IPS DF 19.7 (cell line): ENCODE measurements at regions not wholly inside any gene's neighbourhood (a gene's known extent, or its start where the extent isn't known, plus 50 kb on each side); places are given as distances from the start of the nearest gene placed in this dataset.

Source experiments
- DNase-seq: peaks from one replicate; pipeline ENCODE4 v3.0.0-alpha.2; 2013; ENCODE audit warnings: low read depth, low spot score

- no peak for DNase-seq
Observed at GRCh38 chr15:93319121-93319814, 230.3 kb upstream of the RGMA start.

- no peak for DNase-seq
Observed at GRCh38 chr15:93317772-93318171, 228.8 kb upstream of the RGMA start.

GRCh38 chr15:93314245-93314644 is 225.2 kb upstream of the RGMA start:
- no peak for DNase-seq

GRCh38 chr15:93312891-93313486 is 224.0 kb upstream of the RGMA start:
- DNase-seq, result no peak

- no peak for DNase-seq
Observed at GRCh38 chr15:93311620-93312019, 222.6 kb upstream of the RGMA start.

- DNase-seq, result no peak
Observed at GRCh38 chr15:93308026-93308690, 219.1 kb upstream of the RGMA start.

- no peak for DNase-seq
Observed at GRCh38 chr15:93307513-93307912, 218.5 kb upstream of the RGMA start.

GRCh38 chr15:93305306-93305705 is 216.3 kb upstream of the RGMA start:
- DNase-seq, result no peak

GRCh38 chr15:93302080-93302765 is 213.2 kb upstream of the RGMA start:
- DNase-seq, result no peak

GRCh38 chr15:93300796-93301195 is 211.8 kb upstream of the RGMA start:
- DNase-seq, result no peak

GRCh38 chr15:93299675-93300074 is 210.7 kb upstream of the RGMA start:
- no peak for DNase-seq

GRCh38 chr15:93298901-93299300 is 209.9 kb upstream of the RGMA start:
- DNase-seq, result no peak

GRCh38 chr15:93296759-93297500 is 207.9 kb upstream of the RGMA start:
- DNase-seq, result no peak

- DNase-seq, result no peak
Observed at GRCh38 chr15:93294896-93295295, 205.9 kb upstream of the RGMA start.

- no peak for DNase-seq
Observed at GRCh38 chr15:93294066-93294465, 205.1 kb upstream of the RGMA start.

- DNase-seq, result no peak
Observed at GRCh38 chr15:93291380-93291779, 202.4 kb upstream of the RGMA start.

- DNase-seq, result no peak
Observed at GRCh38 chr15:93290618-93290946, 201.6 kb upstream of the RGMA start.

GRCh38 chr15:93289941-93290617 is 201.1 kb upstream of the RGMA start:
- DNase-seq, result no peak

GRCh38 chr15:93288728-93289294 is 199.8 kb upstream of the RGMA start:
- no peak for DNase-seq

GRCh38 chr15:93286446-93286845 is 197.4 kb upstream of the RGMA start:
- DNase-seq, result no peak

GRCh38 chr15:93283854-93284253 is 194.8 kb upstream of the RGMA start:
- no peak for DNase-seq
